H9 (cell line): ENCODE measurements at regions not wholly inside any gene's neighbourhood (a gene's known extent, or its start where the extent isn't known, plus 50 kb on each side); places are given as distances from the start of the nearest gene placed in this dataset.

Source experiments
- DNase-seq: peaks from one replicate; pipeline ENCODE4 v3.0.0-alpha.2; 2017
- H2AFZ ChIP-seq: one replicate; pipeline ENCODE4 v1.6.1; 2013; ENCODE audit warnings: mild to moderate bottlenecking, low read length, control low read depth, moderate library complexity
- H2AK5ac ChIP-seq: 2 replicates; pipeline ENCODE4 v1.6.1; 2013; ENCODE audit warnings: low read length, control low read depth, mixed read lengths; ENCODE audit not compliant: insufficient read length
- H2BK120ac ChIP-seq: one replicate; pipeline ENCODE4 v1.6.1; 2013; ENCODE audit warnings: low read depth, mild to moderate bottlenecking, low read length, control low read depth, inconsistent platforms; ENCODE audit not compliant: poor library complexity, severe bottlenecking
- H2BK12ac ChIP-seq: 2 replicates; pipeline ENCODE4 v1.6.1; 2013; ENCODE audit warnings: low read length, control low read depth, mixed read lengths, low read depth; ENCODE audit not compliant: insufficient read length
- H2BK15ac ChIP-seq: 2 replicates; pipeline ENCODE4 v1.6.1; 2013; ENCODE audit warnings: low read depth, low read length, control low read depth
- H2BK20ac ChIP-seq: one replicate; pipeline ENCODE4 v1.6.1; 2013; ENCODE audit warnings: low read depth, mild to moderate bottlenecking, low read length, control low read depth, inconsistent platforms; ENCODE audit not compliant: poor library complexity, severe bottlenecking
- H2BK5ac ChIP-seq: 2 replicates; pipeline ENCODE4 v1.6.1; 2013; ENCODE audit warnings: low read length, control low read depth, mixed read lengths; ENCODE audit not compliant: insufficient read length
- H3K14ac ChIP-seq: 2 replicates; pipeline ENCODE4 v1.6.1; 2013; ENCODE audit warnings: low read length, control low read depth; ENCODE audit not compliant: insufficient read depth
- H3K18ac ChIP-seq: 2 replicates; pipeline ENCODE4 v1.6.1; 2013; ENCODE audit warnings: low read depth, mild to moderate bottlenecking, mixed read lengths, low read length, control low read depth; ENCODE audit not compliant: insufficient read length
- H3K23ac ChIP-seq: 2 replicates; pipeline ENCODE4 v1.6.1; 2013; ENCODE audit warnings: low read length, control low read depth, mixed read lengths, low read depth; ENCODE audit not compliant: insufficient read length
- H3K23me2 ChIP-seq: 2 replicates; pipeline ENCODE4 v1.6.1; 2013; ENCODE audit warnings: low read depth, mild to moderate bottlenecking, mixed read lengths, low read length, control low read depth; ENCODE audit not compliant: insufficient read length, poor library complexity, severe bottlenecking
- H3K27ac ChIP-seq: 2 replicates; pipeline ENCODE4 v1.5.1; 2013; ENCODE audit warnings: low read length, control low read depth, mixed read lengths, low read depth; ENCODE audit not compliant: insufficient read length
- H3K27me3 ChIP-seq: 2 replicates; pipeline ENCODE4 v1.6.1; 2013; ENCODE audit warnings: low read length, control low read depth, inconsistent platforms; ENCODE audit not compliant: insufficient read depth
- H3K4ac ChIP-seq: 2 replicates; pipeline ENCODE4 v1.6.1; 2013; ENCODE audit warnings: low read depth, mild to moderate bottlenecking, control low read depth, inconsistent platforms, low read length, moderate library complexity
- H3K4me1 ChIP-seq: 2 replicates; pipeline ENCODE4 v1.6.1; 2013; ENCODE audit warnings: low read length, control low read depth, inconsistent platforms; ENCODE audit not compliant: insufficient read depth
- H3K4me2 ChIP-seq: 2 replicates; pipeline ENCODE4 v1.6.1; 2013; ENCODE audit warnings: low read length, control low read depth, mixed read lengths; ENCODE audit not compliant: insufficient read length, insufficient read depth
- H3K56ac ChIP-seq: 2 replicates; pipeline ENCODE4 v1.6.1; 2013; ENCODE audit warnings: low read depth, mild to moderate bottlenecking, mixed read lengths, low read length, control low read depth; ENCODE audit not compliant: insufficient read length
- H3K79me1 ChIP-seq: 2 replicates; pipeline ENCODE4 v1.6.1; 2013; ENCODE audit warnings: low read depth, mild to moderate bottlenecking, moderate library complexity, low read length, control low read depth, inconsistent platforms; ENCODE audit not compliant: insufficient read depth, poor library complexity, severe bottlenecking
- H3K79me2 ChIP-seq: 2 replicates; pipeline ENCODE4 v1.6.1; 2013; ENCODE audit warnings: low read length, control low read depth, inconsistent platforms; ENCODE audit not compliant: insufficient read depth
- H3K9ac ChIP-seq: 2 replicates; pipeline ENCODE4 v1.6.1; 2013; ENCODE audit warnings: low read length, control low read depth, mixed read lengths; ENCODE audit not compliant: insufficient read length; ENCODE audit errors: extremely low read depth
- H3K9me3 ChIP-seq: one replicate; pipeline ENCODE4 v1.6.1; 2013; ENCODE audit warnings: low read depth, low read length, inconsistent platforms; ENCODE audit not compliant: control insufficient read depth
- H3T11ph ChIP-seq: one replicate; pipeline ENCODE4 v1.6.1; 2013; ENCODE audit warnings: mild to moderate bottlenecking, low read length, control low read depth, inconsistent platforms
- H4K20me1 ChIP-seq: one replicate; pipeline ENCODE4 v1.6.1; 2013; ENCODE audit not compliant: control insufficient read depth, insufficient read length, insufficient read depth
- H4K5ac ChIP-seq: 2 replicates; pipeline ENCODE4 v1.6.1; 2013; ENCODE audit warnings: low read depth, mild to moderate bottlenecking, mixed read lengths, low read length, control low read depth; ENCODE audit not compliant: insufficient read length
- H4K8ac ChIP-seq: replicated peaks from 2 replicates; pipeline ENCODE4 v1.6.1; 2013; ENCODE audit warnings: low read length, control low read depth, mixed read lengths, low read depth; ENCODE audit not compliant: insufficient read length
- H4K91ac ChIP-seq: 2 replicates; pipeline ENCODE4 v1.6.1; 2013; ENCODE audit warnings: low read depth, mild to moderate bottlenecking, moderate library complexity, mixed read lengths, low read length, control low read depth; ENCODE audit not compliant: insufficient read length
- H3K27ac Mint-ChIP-seq, 3 experiments: 2 replicates in 2 of 3; 3 replicates in 1 of 3; pipeline ENCODE4 v1.8.0; 2020 to 2021; ENCODE audit warnings: mixed read lengths in 3 of 3, mild to moderate bottlenecking in 1 of 3, moderate library complexity in 1 of 3
- H3K27me3 Mint-ChIP-seq: 2 replicates; pipeline ENCODE4 v1.8.0; 2021; ENCODE audit warnings: low read depth, mild to moderate bottlenecking, moderate library complexity, mixed read lengths
- H3K36me3 Mint-ChIP-seq, 3 experiments: 2 replicates in 2 of 3; 3 replicates in 1 of 3; pipeline ENCODE4 v1.8.0; 2020 to 2021; ENCODE audit warnings: low read depth in 3 of 3, mixed read lengths in 3 of 3; ENCODE audit not compliant: insufficient read depth in 1 of 3
- H3K4me1 Mint-ChIP-seq, 2 experiments: 2 replicates each; pipeline ENCODE4 v1.8.0; 2020; ENCODE audit warnings: mixed read lengths in 2 of 2
- H3K4me3 Mint-ChIP-seq, 2 experiments: 2 replicates in 1 of 2; 3 replicates in 1 of 2; pipeline ENCODE4 v1.8.0; 2020 to 2021; ENCODE audit warnings: mild to moderate bottlenecking in 2 of 2, mixed read lengths in 2 of 2, moderate library complexity in 1 of 2
- H3K9me3 Mint-ChIP-seq, 2 experiments: 2 replicates in 1 of 2; 3 replicates in 1 of 2; pipeline ENCODE4 v1.8.0; 2020; ENCODE audit warnings: mild to moderate bottlenecking in 2 of 2, mixed read lengths in 2 of 2, moderate library complexity in 1 of 2
- CTCF ChIP-seq: fragments of 200-600 bp; sonication (generic); conservative IDR thresholded peaks from 3 replicates; pipeline ENCODE4 v1.8.0; 2021; ENCODE audit warnings: antibody characterized with exemption, mild to moderate bottlenecking
- WGBS: extraction: QIAGEN DNeasy Blood & Tissue Kit; methylation state at CpG from one replicate; pipeline ENCODE4 v1.1.7; 2013; ENCODE audit warnings: missing lambda C conversion rate, low lambda C conversion rate, mixed read lengths; ENCODE audit not compliant: insufficient read length; ENCODE audit errors: extremely low coverage; 5-methylcytosine and 5-hydroxymethylcytosine counted together

- Histone ChIP-seq H3K27me3 (no peaks in the 10 kb centered on the region), H2BK20ac (no peak overlapping the region), H4K5ac (no peak overlapping the region), H3K79me2 (no peaks in the 10 kb centered on the region), H3K4ac (no peak overlapping the region), H3K4me2 (no peak overlapping the region), H3K79me1 (no peaks in the 10 kb centered on the region), H3K23me2 (no peaks in the 10 kb centered on the region), H4K20me1 (no peaks in the 10 kb centered on the region), H4K8ac (no peak overlapping the region), H3K14ac (no peak overlapping the region), H3K56ac (no peak overlapping the region), H3K9ac (no peak overlapping the region), H3K4me1 (no peaks in the 10 kb centered on the region), H3K27ac (no peak overlapping the region), H2BK12ac (no peak overlapping the region), H2BK120ac (no peak overlapping the region), H4K91ac (no peak overlapping the region), H3K23ac (no peak overlapping the region), H2AFZ (no peak overlapping the region), H2BK5ac (no peak overlapping the region), H3K9me3 (no peaks in the 10 kb centered on the region), H3T11ph (no peak overlapping the region), H3K18ac (no peak overlapping the region), H2AK5ac (no peak overlapping the region), H2BK15ac (no peak overlapping the region)
- no peak for TF ChIP-seq CTCF
- Mint-ChIP-seq H3K27me3 (no peaks in the 10 kb centered on the region), H3K4me3 (no peak overlapping the region), H3K27ac (no peak overlapping the region), H3K4me1 (no peaks in the 10 kb centered on the region), H3K36me3 (peaks cover 10 to 26% (median 21%) of the 10 kb centered on the region in 3 experiments), H3K9me3 (peaks cover 33 to 35% of the 10 kb centered on the region in 2 experiments)
- WGBS, result no CpG with 5 or more reads among the region's 1 CpG
- no peak for DNase-seq
Observed at GRCh38 chr2:179383975-179384374, 119.3 kb upstream of the SESTD1 start.
